Esophagus muscularis mucosa (tissue), 4 donors: ENCODE measurements at regions not wholly inside any gene's neighbourhood (a gene's known extent, or its start where the extent isn't known, plus 50 kb on each side); places are given as distances from the start of the nearest gene placed in this dataset.

Source experiments
- DNase-seq: peaks from one replicate; pipeline ENCODE4 v3.0.0-alpha.2; 2017; ENCODE audit errors: extremely low spot score
- H3K27ac ChIP-seq, 4 donors: fragments of 200-600 bp; sonication (generic); replicated peaks in 1 of 4; 1 replicate in 3 of 4; 2 replicates in 1 of 4; pipeline ENCODE4 v1.5.1; 2016 to 2019; ENCODE audit warnings: mild to moderate bottlenecking in 1 of 4
- H3K27me3 ChIP-seq, 4 donors: fragments of 200-600 bp; sonication (generic); one replicate each; pipeline versions ENCODE4 v1.5.1 to v1.6.0; 2016 to 2019
- H3K36me3 ChIP-seq, 4 donors: fragments of 200-600 bp; sonication (generic); one replicate each; pipeline ENCODE4 v1.5.1; 2016 to 2019
- H3K4me1 ChIP-seq, 4 donors: fragments of 200-600 bp; sonication (generic); one replicate each; pipeline ENCODE4 v1.5.1; 2016 to 2019
- H3K4me3 ChIP-seq, 4 donors: fragments of 200-600 bp; sonication (generic); 1 replicate in 2 of 4; 2 replicates in 2 of 4; pipeline ENCODE4 v1.5.1; 2016 to 2019; ENCODE audit warnings: mild to moderate bottlenecking in 4 of 4, moderate library complexity in 1 of 4
- H3K9me3 ChIP-seq, 4 donors: fragments of 200-600 bp; sonication (generic); 1 replicate in 3 of 4; 2 replicates in 1 of 4; pipeline ENCODE4 v1.5.1; 2016 to 2019
- EP300 ChIP-seq: sonication (generic); formaldehyde crosslinking; IDR thresholded peaks from one replicate; pipeline ENCODE4 v1.6.1; 2017; ENCODE audit warnings: antibody characterized with exemption
- POLR2A ChIP-seq: fragments of 450-650 bp; IDR thresholded peaks from one replicate; pipeline ENCODE4 v1.6.1; 2017; ENCODE audit warnings: antibody characterized with exemption, moderate library complexity, mild to moderate bottlenecking, low read depth
- POLR2AphosphoS5 ChIP-seq, 2 donors: sonication (generic); formaldehyde crosslinking; IDR thresholded peaks; one replicate each; pipeline ENCODE4 v1.6.1; 2017; ENCODE audit warnings: antibody characterized with exemption in 2 of 2
- WGBS: methylation state at CpG from one replicate; pipeline ENCODE4 v1.1.5; 2018; 5-methylcytosine and 5-hydroxymethylcytosine counted together
- intact Hi-C: fragments of 100-400 bp; cut with DNase I; formaldehyde crosslinking; loops from one replicate; pipeline ENCODE4 v1.15.1; 2023
- TF ChIP-seq, protein P1 (sequence below), 3 experiments: fragments of 200-600 bp in 2 of 3; fragments of 450-650 bp in 1 of 3; sonication (generic) in 2 of 3; IDR thresholded peaks; one replicate each; pipeline ENCODE4 v1.5.1; 2017 to 2019; ENCODE audit warnings: antibody characterized with exemption in 3 of 3, mild to moderate bottlenecking in 2 of 3, moderate library complexity in 1 of 3

DNA sequence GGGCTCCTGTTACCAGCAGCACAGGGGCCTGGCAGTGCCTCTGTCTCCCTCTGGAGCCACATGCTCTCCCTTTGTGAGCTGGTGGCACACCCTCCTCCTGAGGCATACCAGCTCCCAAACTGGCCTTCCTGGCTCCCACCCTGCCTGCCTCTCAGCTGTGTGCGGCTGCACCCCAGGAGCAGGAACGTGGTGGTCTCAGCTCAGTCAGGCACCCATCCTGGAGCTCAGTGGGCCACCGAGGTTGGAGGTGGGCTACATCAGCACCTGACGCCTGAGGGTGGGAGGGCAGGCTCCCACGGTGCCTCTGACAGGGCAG, 85.9 kb upstream of the NKX1-1 start:
- WGBS = 74% methylated on average over 4 of the region's 5 CpGs
- H3K27ac ChIP-seq = no peak overlapping the region
- H3K9me3 ChIP-seq = no peaks in the 10 kb centered on the region
- TF ChIP-seq, protein P1, sequence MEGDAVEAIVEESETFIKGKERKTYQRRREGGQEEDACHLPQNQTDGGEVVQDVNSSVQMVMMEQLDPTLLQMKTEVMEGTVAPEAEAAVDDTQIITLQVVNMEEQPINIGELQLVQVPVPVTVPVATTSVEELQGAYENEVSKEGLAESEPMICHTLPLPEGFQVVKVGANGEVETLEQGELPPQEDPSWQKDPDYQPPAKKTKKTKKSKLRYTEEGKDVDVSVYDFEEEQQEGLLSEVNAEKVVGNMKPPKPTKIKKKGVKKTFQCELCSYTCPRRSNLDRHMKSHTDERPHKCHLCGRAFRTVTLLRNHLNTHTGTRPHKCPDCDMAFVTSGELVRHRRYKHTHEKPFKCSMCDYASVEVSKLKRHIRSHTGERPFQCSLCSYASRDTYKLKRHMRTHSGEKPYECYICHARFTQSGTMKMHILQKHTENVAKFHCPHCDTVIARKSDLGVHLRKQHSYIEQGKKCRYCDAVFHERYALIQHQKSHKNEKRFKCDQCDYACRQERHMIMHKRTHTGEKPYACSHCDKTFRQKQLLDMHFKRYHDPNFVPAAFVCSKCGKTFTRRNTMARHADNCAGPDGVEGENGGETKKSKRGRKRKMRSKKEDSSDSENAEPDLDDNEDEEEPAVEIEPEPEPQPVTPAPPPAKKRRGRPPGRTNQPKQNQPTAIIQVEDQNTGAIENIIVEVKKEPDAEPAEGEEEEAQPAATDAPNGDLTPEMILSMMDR (IDR thresholded peaks at IDR 0.05) = no peak
- no peak for TF ChIP-seq EP300
- no peak for TF ChIP-seq POLR2AphosphoS5 (IDR thresholded peaks at IDR 0.05)
- TF ChIP-seq POLR2A = no peak
- intact Hi-C loops = no loop called here
- no peak for DNase-seq
- H3K4me3 ChIP-seq = no peak overlapping the region
- peaks cover 0 to 96% (median 6%) of the 10 kb centered on the region in 4 donors for H3K27me3 ChIP-seq
- no peaks in the 10 kb centered on the region for H3K36me3 ChIP-seq
- H3K4me1 ChIP-seq = no peaks in the 10 kb centered on the region

DNA sequence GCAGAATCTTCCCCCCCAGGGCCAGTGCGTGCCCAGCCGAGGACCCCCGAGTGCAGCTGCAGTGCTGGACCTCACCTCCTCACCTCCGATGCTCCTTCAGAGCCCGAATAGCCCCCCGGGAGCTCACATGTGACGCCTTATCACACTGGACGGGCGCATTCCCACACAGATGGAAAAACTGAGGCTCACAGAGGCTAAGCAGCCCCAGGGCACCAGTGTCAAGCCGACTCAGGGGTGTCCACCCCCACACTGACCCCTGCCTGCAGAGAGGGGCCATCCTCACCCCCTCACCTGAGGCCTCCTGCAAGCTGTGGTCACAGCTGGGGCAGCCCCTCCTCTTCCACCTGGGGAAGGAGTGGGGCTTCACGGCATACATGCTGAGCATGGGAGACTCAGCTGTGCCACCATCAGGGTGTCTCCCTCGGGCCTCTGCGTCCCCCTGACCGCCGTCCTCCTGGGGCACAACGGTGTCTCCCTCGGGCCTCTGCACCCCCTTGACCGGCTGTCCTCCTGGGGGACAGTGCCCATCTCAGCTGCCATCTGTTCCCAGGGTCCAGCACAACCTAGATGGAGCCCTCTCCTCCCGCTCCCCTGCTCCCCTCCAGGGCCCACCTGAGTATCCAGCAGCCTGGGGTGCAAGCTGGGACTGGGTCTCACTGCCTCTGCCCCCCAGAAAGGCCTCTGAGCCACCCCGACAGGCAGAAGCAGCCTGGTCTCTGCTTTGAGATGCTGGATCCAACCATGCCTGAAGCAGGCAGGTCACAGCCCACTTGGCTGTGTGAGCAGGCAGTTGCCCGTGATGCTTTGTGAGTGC, 85.3 kb upstream of the NKX1-1 start:
- peaks cover 0 to 4% (median 0%) of the 10 kb centered on the region in 4 donors for H3K9me3 ChIP-seq
- H3K27me3 ChIP-seq = peaks cover 0 to 91% (median 6%) of the 10 kb centered on the region in 4 donors
- no peak overlapping the region for H3K27ac ChIP-seq
- H3K4me1 ChIP-seq = no peaks in the 10 kb centered on the region
- intact Hi-C loops = no loop called here
- TF ChIP-seq POLR2AphosphoS5 (IDR thresholded peaks at IDR 0.05) (no peak), EP300 (no peak), POLR2A (no peak)
- TF ChIP-seq, protein P1 (IDR thresholded peaks at IDR 0.05) = no peak
- H3K36me3 ChIP-seq = no peaks in the 10 kb centered on the region
- DNase-seq = no peak
- no peak overlapping the region for H3K4me3 ChIP-seq
- WGBS = 93% methylated on average over 14 of the region's 21 CpGs

DNA sequence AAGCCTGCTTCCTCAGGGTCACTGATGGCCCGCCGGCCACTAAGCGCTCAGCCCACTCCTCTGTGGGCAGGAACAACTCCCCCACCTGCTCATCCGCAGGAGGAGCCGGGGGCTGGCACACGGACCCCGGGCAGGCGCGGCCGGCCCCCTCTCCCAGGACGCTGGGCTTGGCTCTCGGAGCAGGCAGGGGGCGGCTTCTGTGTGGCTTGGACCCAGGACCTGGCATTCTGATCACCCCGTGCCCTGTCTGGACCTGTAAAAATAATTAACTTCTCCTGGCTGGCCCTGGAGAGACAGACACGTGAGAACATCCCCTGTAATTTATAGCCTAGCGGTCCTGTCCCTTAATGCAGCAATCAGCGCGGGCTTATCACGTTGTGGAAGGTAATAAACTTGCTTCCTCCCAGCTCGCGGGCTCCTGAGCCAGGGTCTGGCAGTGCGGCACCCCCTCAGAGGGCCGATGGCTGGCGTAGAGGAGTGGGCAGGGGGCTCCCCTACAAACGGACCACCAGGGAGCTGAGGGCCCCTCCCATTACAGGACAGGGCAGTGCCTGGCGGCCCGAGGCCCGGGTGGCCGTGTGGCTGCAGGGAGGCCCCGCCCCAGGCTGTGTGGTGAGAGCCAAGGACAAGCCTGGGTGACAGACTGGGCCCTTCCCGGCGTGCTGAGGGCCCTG, 84.5 kb upstream of the NKX1-1 start:
- H3K27ac ChIP-seq = no peak overlapping the region
- no peak for DNase-seq
- no peak overlapping the region for H3K4me3 ChIP-seq
- no peaks in the 10 kb centered on the region for H3K36me3 ChIP-seq
- intact Hi-C loops = no loop called here
- H3K4me1 ChIP-seq = no peaks in the 10 kb centered on the region
- peaks cover 0 to 12% (median under 1%) of the 10 kb centered on the region in 4 donors for H3K9me3 ChIP-seq
- TF ChIP-seq, protein P1 (IDR thresholded peaks at IDR 0.05) = no peak
- TF ChIP-seq POLR2AphosphoS5 (IDR thresholded peaks at IDR 0.05) (no peak), POLR2A (no peak), EP300 (no peak)
- H3K27me3 ChIP-seq = peaks cover 0 to 83% (median 6%) of the 10 kb centered on the region in 4 donors
- WGBS = 87% methylated on average over 4 of the region's 32 CpGs

DNA sequence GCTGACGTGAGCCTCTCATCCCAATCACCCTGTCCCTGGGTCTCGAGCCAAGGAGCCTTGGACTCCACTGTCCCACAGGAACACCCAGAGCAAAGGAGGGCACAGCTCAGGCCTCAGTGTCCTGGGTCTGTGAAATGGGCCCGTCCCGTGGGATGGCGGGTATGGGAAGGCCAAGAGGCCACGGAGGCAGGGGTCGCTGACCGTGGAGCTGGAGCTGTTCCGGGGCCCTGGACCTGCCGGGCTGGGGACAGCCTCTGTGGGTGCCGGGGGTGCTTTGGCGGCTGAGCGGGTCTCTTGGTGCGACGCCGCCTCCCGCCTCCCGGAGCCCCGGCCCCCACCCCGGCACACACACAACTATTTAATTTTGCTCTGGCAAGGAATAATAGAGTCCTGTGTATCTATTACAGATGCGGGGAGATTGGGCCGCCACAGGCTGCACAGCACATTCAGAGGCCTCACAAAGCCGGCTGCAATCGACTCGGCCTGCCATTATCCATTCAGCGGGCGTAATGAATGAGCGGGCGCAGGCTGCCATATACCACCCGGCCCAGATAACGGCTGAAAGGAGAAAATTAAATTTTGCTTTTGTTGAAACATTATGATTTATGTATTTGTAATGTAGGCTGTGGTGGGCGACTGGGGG, 83.9 kb upstream of the NKX1-1 start:
- no peak overlapping the region for H3K4me3 ChIP-seq
- H3K36me3 ChIP-seq = no peaks in the 10 kb centered on the region
- DNase-seq = no peak
- peaks cover 0 to 18% (median 6%) of the 10 kb centered on the region in 4 donors for H3K9me3 ChIP-seq
- no peak overlapping the region for H3K27ac ChIP-seq
- H3K27me3 ChIP-seq = peaks cover 0 to 77% (median 6%) of the 10 kb centered on the region in 4 donors
- TF ChIP-seq POLR2A (no peak), POLR2AphosphoS5 (IDR thresholded peaks at IDR 0.05) (no peak), EP300 (no peak)
- TF ChIP-seq, protein P1 (IDR thresholded peaks at IDR 0.05) = no peak
- WGBS = 86% methylated on average over 31 of the region's 32 CpGs
- H3K4me1 ChIP-seq = no peaks in the 10 kb centered on the region
- intact Hi-C loops = no loop called here
